SK-N-DZ (cell line): ENCODE measurements at regions not wholly inside any gene's neighbourhood (a gene's known extent, or its start where the extent isn't known, plus 50 kb on each side); places are given as distances from the start of the nearest gene placed in this dataset.

ENCODE experiments used
- DNase-seq: peaks from one replicate; pipeline ENCODE4 v3.0.0-alpha.2; 2015; ENCODE audit warnings: low spot score
- small RNA-seq, 2 experiments: library from RNA; depleted of rRNA; stranded (forward); fragments of <200 nt; gene quantifications; one replicate each; pipeline ENCODE3, GENCODE V24; 2014

DNA sequence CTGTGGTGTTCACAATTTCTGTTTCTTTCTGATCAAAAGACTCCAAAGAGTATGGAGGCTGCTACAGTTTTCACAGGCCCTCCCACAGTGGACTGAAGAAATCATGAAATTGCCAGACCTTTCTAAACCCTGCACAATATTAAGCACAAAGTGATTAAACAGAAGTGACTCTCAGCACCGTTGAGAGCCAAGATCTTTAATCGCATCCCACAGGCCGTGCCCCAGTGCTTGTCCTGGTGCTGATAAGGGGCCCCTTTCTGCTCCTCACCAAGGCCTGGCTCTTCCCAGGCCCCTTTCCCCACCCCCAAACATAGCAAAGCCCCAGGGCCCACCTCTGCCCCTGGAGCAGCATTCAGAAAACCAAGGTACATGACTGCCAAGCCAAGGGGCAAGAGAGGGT, 57.4 kb upstream of the BMAL1 start:
- DNase-seq = peak; percentile 70

DNA sequence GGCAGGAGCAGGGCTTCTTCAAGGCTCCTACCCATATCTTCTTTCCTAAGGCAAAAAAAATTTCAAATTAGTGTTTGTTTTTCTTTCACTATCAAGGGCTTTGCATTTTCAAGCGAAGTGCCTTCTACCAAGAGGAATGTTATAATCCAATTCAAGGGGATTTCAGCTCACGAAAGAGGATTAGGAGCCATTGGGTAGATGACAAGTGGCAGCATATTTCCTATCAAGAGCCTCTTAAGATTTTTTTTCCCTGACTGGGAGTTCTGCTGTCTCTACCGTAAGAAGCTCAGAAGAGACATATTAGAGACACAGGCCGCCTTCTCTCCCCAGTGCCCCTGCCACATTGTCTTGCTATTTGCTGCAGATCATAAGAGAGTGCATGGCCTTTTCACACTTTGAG, 55.9 kb upstream of the BMAL1 start:
- DNase-seq = no peak

DNA sequence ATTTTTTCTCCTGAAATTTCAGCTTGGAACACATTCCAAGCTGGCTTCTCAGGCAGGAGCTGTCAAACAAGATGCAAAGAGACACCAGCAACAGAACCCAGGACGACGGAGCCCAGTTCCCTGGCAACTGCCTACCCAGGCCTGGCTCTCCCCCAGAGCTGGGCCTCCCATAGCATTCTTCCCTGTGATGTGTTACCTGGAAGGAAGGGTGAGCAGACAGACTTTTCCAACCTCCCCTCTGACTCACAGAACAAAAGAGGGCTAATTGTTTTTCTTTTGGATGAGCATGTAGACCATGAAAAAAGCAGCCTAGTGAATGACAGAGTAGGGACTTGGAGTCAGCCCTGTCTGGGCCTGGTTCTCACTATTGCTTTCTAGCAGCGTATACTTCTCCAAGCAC, 55.3 kb upstream of the BMAL1 start:
- DNase-seq = no peak

DNA sequence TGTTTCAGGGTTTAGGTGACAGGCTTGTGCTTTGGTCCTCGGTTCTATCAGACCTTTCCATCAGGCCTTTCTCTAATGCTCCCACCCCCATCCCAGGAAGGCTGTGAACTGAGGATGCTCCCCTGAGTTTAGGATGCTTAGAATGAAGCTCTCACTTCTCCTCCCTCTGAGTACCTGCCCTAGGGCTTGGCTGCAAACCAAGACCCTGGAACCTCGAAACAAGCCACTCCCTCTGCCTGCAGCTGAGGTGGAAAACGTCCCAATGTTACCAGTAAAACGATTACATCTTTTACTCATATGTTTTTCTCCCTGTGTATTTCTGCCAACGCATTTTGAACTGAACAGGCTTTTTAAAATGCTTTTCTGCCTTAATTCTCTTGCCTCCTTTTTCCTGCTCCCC, 54.5 kb upstream of the BMAL1 start:
- DNase-seq = no peak

DNA sequence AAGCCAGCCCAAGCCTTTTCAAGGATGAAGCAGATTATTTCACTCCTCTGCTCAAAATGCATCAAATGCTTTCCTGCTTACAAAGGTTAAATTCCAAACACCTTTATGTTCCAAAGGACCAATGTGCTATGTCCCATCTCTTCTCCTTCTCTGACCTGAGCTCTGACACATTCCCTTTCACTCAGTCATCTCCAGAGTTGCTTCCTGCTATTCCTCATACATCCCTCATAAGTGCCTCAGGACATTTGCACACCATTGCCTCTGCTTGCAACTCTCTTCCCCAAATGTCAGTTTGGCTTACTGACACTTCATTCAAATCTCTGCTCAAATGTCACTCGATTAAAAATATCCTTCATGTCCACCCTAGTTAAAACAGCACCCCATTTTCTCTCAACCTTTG, 53.3 kb upstream of the BMAL1 start:
- no peak for DNase-seq

DNA sequence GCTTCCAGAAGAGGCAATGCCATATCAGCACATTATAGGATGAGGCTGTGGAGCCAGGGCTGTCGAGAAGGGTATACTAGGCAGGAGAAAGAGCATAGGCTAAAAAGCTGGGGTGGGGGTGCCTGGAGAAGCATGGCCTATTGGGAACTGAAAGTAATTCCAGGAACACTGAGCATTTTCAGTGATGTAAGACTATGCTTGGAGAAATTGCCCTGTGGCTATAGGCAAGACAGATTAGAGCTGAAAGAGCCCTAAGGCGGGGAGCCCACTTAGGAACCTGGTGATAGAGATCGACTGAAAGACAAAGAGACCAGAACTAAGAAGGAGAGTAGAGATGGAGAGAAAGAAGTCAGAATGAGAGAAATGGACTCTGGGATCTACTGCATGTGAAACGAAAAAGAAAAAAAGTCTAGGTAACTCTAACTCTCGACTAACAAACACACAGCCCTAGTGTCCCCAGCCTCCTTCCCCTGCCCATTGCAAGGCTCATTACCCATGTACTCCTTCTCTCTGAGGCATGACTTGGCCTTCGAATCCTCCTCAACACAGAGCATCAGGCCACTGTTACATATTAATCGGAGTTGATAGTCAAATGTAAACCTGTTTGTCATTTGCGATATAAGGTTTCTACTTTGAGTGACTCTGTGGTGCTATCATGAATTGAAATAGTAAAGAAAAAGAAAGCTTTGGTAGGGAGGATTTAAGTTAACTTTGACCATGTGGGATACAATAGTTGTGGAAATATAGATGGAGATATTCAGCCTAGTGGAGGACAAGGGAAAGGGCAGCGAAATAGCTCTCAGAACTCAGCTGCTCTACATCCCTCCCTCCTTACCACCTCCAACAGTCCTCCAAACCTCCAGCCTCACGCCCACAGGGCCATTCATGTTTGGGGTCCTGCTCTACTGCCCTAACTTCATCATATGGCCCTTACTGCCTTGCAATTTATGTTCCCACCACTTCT, 52.3 kb upstream of the BMAL1 start:
- DNase-seq = no peak

DNA sequence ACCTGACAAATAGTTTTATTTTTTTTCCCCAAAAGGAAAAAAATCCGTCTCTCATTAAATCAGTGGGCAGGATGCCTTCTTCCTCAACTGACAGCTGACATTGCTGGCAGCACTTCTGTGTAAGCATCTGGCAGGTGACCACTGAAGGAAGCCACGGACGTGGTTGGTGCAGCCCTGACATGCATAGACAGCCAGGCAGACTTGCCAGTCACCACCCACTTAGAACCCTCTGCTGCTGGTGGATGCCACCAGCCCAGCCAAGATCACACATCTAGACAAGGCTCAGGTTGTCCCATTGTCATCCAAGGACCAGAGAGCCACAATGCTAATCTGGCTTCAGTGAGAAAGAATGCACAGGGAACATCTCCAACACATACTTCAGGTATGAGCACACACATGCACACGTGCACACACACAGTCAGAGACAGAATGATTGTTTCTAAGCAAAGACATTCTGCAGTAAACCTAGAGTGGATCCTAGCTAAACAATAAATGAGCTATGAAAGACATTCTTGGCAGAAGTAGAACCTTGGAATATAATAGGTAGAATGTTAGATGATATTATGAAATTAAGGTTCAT, 49.8 kb upstream of the BMAL1 start:
- no peak for DNase-seq

Small RNAs in the stretch of these regions (small RNA-seq; reads per million reads assigned to genes)
- 0 reads per million in 2 experiments for gene AC022878.1
